GM10266 (cell line): ENCODE measurements at regions not wholly inside any gene's neighbourhood (a gene's known extent, or its start where the extent isn't known, plus 50 kb on each side); places are given as distances from the start of the nearest gene placed in this dataset.

Source experiments
- DNase-seq: peaks from one replicate; pipeline ENCODE4 v3.0.0; 2012; ENCODE audit errors: extremely low spot score
- CTCF ChIP-seq: IDR thresholded peaks from 2 replicates; pipeline ENCODE4 v1.5.1; 2012; ENCODE audit warnings: mild to moderate bottlenecking, low read depth; ENCODE audit not compliant: control insufficient read depth, insufficient read depth; ENCODE audit errors: missing control alignments

GRCh38 chr2:156009293-156009692 is 323.2 kb downstream of the NR4A2 start:
- no peak for TF ChIP-seq CTCF
- DNase-seq: no peak

- no peak for DNase-seq
- no peak for TF ChIP-seq CTCF
These were observed 325.6 kb downstream of the NR4A2 start for GRCh38 chr2:156006721-156007618.

GRCh38 chr2:156005999-156006712 is 326.4 kb downstream of the NR4A2 start:
- no peak for TF ChIP-seq CTCF
- DNase-seq: no peak

GRCh38 chr2:156005531-156005930 is 327.0 kb downstream of the NR4A2 start:
- TF ChIP-seq CTCF: no peak
- DNase-seq: no peak

- TF ChIP-seq CTCF: no peak
- no peak for DNase-seq
These were observed 328.1 kb downstream of the NR4A2 start for GRCh38 chr2:156004459-156004858.

GRCh38 chr2:156003780-156004179 is 328.7 kb downstream of the NR4A2 start:
- TF ChIP-seq CTCF: no peak
- no peak for DNase-seq

- TF ChIP-seq CTCF: no peak
- no peak for DNase-seq
These were observed 330.7 kb downstream of the NR4A2 start for GRCh38 chr2:156001851-156002250.
